Type B pancreatic cell (in vitro differentiated cells): ENCODE measurements at regions not wholly inside any gene's neighbourhood (a gene's known extent, or its start where the extent isn't known, plus 50 kb on each side); places are given as distances from the start of the nearest gene placed in this dataset.
A peak's percentile ranks its signal among the peaks of the same experiment; 100 is the strongest.
"Not testable (repeated sequence)": the region's sequence is repeated elsewhere in the genome, so short reads cannot be mapped to it uniquely, and the experiment has no call there.

ENCODE experiments used
- DNase-seq: peaks from one replicate; pipeline ENCODE4 v3.0.0; 2021; ENCODE audit warnings: mixed read lengths; ENCODE audit not compliant: unreplicated experiment; ENCODE audit errors: extremely low spot score
- H3K27ac Mint-ChIP-seq: 2 replicates; pipeline ENCODE4 v1.8.0; 2021; ENCODE audit warnings: mild to moderate bottlenecking, mixed read lengths
- H3K27me3 Mint-ChIP-seq: 2 replicates; pipeline ENCODE4 v1.8.0; 2021; ENCODE audit warnings: mixed read lengths
- H3K36me3 Mint-ChIP-seq: 2 replicates; pipeline ENCODE4 v1.8.0; 2021; ENCODE audit warnings: mixed read lengths
- H3K4me1 Mint-ChIP-seq: one replicate; pipeline ENCODE4 v1.8.0; 2021; ENCODE audit warnings: mixed read lengths; ENCODE audit not compliant: unreplicated experiment
- H3K4me3 Mint-ChIP-seq: 2 replicates; pipeline ENCODE4 v1.8.0; 2021; ENCODE audit warnings: mild to moderate bottlenecking, mixed read lengths
- H3K9me3 Mint-ChIP-seq: 2 replicates; pipeline ENCODE4 v1.8.0; 2021; ENCODE audit warnings: mixed read lengths
- TF ChIP-seq, protein P1 (sequence below): fragments of 200-600 bp; sonication (generic); conservative IDR thresholded peaks from 2 replicates; pipeline ENCODE4 v1.5.0; 2021; ENCODE audit warnings: antibody characterized with exemption, mild to moderate bottlenecking

DNA sequence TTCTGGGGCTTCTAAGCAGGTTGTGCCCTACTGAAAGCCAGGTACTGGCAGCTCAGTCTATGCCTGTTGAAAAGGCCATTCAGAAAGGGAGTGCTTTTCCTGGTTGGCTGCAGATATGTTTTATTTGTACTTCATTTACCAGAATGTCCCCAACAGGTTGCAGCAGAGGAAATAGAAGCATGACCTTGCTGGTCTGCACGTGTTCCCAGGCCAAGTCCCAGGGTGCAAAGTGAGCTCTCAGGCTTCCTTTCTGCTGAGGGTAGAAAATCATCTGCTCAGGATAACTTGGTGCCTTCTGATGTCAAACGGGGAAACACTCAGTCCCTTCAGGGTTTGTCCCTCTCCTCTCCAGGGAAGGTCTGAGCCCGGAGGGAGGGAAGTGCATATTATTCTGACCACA, 356.4 kb downstream of the BCL11B start:
- no peak overlapping the region for H3K4me3 Mint-ChIP-seq
- H3K27ac Mint-ChIP-seq, result no peak overlapping the region
- no peaks in the 10 kb centered on the region for H3K9me3 Mint-ChIP-seq
- peaks cover 32% of the 10 kb centered on the region for H3K4me1 Mint-ChIP-seq
- no peaks in the 10 kb centered on the region for H3K36me3 Mint-ChIP-seq
- no peak for DNase-seq
- TF ChIP-seq, protein P1, sequence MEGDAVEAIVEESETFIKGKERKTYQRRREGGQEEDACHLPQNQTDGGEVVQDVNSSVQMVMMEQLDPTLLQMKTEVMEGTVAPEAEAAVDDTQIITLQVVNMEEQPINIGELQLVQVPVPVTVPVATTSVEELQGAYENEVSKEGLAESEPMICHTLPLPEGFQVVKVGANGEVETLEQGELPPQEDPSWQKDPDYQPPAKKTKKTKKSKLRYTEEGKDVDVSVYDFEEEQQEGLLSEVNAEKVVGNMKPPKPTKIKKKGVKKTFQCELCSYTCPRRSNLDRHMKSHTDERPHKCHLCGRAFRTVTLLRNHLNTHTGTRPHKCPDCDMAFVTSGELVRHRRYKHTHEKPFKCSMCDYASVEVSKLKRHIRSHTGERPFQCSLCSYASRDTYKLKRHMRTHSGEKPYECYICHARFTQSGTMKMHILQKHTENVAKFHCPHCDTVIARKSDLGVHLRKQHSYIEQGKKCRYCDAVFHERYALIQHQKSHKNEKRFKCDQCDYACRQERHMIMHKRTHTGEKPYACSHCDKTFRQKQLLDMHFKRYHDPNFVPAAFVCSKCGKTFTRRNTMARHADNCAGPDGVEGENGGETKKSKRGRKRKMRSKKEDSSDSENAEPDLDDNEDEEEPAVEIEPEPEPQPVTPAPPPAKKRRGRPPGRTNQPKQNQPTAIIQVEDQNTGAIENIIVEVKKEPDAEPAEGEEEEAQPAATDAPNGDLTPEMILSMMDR, result no peak
- peaks cover 9% of the 10 kb centered on the region for H3K27me3 Mint-ChIP-seq

DNA sequence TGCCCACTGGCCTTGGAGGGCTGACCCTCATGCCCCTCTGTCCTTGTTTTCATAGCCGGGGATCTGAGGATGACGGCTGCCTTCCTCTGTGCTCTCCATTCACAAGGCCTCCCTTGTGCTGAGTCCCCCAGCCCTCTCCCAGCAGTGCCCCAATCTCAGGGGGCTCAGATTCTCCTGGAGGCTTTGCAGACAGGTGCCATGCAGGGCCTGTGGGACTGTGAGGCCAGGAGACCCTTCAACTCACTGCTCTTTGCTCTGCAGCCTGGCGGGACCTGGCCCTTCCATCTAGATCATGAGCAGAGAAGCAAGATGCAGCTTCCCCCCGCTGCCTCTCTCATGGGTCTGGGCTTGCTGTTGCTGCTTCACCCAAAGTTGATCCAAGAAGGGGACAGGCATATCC, 356.0 kb downstream of the BCL11B start:
- TF ChIP-seq, protein P1, result no peak
- no peak for DNase-seq
- no peaks in the 10 kb centered on the region for H3K36me3 Mint-ChIP-seq
- H3K27ac Mint-ChIP-seq, result no peak overlapping the region
- H3K4me3 Mint-ChIP-seq, result no peak overlapping the region
- H3K4me1 Mint-ChIP-seq, result peaks cover 31% of the 10 kb centered on the region
- H3K9me3 Mint-ChIP-seq, result no peaks in the 10 kb centered on the region
- H3K27me3 Mint-ChIP-seq, result peaks cover 9% of the 10 kb centered on the region

DNA sequence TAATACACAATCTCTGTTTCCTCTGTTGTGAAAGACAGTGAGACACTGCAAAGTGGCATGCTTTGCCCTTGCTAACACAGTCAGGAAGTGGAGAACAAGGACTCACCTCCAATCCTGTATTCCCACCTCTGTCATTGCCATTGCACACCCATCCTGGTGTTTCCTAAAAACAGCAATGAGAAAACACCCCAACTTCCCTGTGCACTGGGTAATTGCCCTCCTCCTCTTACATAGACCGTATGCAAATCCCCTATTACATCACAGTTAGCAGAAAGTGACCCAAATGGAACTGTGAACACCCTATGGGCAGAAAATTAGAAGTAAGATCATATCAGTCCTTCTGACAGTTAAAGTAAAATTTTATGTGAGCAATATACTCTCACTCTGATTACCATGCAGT, 355.5 kb downstream of the BCL11B start:
- TF ChIP-seq, protein P1, result no peak
- no peak overlapping the region for H3K27ac Mint-ChIP-seq
- no peak for DNase-seq
- H3K27me3 Mint-ChIP-seq, result peaks cover 9% of the 10 kb centered on the region
- H3K4me1 Mint-ChIP-seq, result peaks cover 31% of the 10 kb centered on the region
- no peaks in the 10 kb centered on the region for H3K36me3 Mint-ChIP-seq
- no peaks in the 10 kb centered on the region for H3K9me3 Mint-ChIP-seq
- H3K4me3 Mint-ChIP-seq, result no peak overlapping the region

DNA sequence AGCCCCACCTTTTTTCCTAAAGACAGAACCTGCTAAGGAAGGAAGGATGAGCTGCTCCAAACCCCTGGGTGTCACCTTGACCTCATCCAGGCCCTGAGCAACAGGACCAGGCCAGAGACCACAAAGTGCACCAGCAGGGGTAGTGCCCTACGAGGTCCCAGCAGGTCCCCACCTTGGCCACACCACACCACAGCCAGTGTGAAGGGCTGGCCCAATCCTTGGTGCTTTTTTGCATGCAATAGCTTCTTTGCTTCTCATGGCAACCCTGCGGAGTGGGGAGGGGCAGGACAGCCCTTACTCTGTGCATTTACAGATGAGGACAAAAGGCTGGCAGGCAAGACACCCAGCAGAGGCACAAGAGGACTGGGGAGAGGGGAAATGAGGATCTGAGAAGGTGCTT, 352.6 kb downstream of the BCL11B start:
- DNase-seq, result no peak
- TF ChIP-seq, protein P1, result no peak

DNA sequence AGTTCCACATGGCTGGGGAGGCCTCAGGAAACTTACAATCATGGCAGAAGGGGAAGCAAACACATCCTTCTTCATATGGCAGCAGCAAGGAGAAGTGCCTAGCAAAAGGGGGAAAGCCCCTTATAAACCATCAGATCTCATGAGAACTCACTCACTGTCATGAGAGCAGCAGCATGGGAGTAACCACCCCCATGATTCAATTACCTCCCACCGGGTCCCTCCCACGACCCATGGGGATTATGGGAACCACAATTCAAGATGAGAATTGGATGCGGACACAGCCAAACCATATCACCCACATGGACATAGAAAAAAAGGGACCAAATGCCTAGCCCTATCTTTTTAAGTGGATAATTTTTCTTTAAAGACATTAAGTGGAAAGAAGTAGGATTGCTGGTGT, 350.7 kb downstream of the BCL11B start:
- not testable (repeated sequence) for H3K27me3 Mint-ChIP-seq, H3K4me1 Mint-ChIP-seq, H3K9me3 Mint-ChIP-seq, DNase-seq, H3K27ac Mint-ChIP-seq, H3K4me3 Mint-ChIP-seq, H3K36me3 Mint-ChIP-seq

More for the DNA sequence above, 352.6 kb downstream of the BCL11B start:
- Mint-ChIP-seq H3K9me3 (no peaks in the 10 kb centered on the region), H3K27ac (no peak overlapping the region), H3K4me1 (peaks cover 20% of the 10 kb centered on the region), H3K4me3 (no peak overlapping the region), H3K36me3 (no peaks in the 10 kb centered on the region), H3K27me3 (peaks cover 4% of the 10 kb centered on the region)

DNA sequence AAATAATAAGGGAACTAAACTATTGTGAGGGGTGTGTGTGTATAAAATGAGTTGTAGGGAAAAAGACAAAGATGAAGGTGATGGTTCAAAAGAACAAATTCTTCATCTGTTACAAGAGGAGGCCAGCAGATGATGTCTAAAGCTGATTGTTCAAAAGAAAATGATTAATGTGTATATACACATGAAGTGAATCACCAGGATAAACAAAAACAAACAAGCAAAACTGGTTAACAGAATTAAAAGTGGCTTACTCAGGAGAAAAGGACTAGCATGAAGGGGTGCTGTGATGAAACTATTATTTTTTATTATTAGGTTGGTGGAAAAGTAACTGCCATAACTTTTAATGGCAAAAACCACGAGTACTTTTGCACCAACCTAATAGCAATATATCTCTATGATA, 348.4 kb downstream of the BCL11B start:
- TF ChIP-seq, protein P1, result no peak
- H3K4me1 Mint-ChIP-seq, result no peaks in the 10 kb centered on the region
- H3K4me3 Mint-ChIP-seq, result no peak overlapping the region

More for the DNA sequence above, 348.4 kb downstream of the BCL11B start:
- peak overlapping the region; percentile 29 for H3K27ac Mint-ChIP-seq
- DNase-seq, result no peak
- peaks cover 3% of the 10 kb centered on the region for H3K27me3 Mint-ChIP-seq
- H3K36me3 Mint-ChIP-seq, result no peaks in the 10 kb centered on the region
- H3K9me3 Mint-ChIP-seq, result no peaks in the 10 kb centered on the region
